ENCODE measurements at regions not wholly inside any gene's neighbourhood (a gene's known extent, or its start where the extent isn't known, plus 50 kb on each side); places are given as distances from the start of the nearest gene placed in this dataset.

DNA sequence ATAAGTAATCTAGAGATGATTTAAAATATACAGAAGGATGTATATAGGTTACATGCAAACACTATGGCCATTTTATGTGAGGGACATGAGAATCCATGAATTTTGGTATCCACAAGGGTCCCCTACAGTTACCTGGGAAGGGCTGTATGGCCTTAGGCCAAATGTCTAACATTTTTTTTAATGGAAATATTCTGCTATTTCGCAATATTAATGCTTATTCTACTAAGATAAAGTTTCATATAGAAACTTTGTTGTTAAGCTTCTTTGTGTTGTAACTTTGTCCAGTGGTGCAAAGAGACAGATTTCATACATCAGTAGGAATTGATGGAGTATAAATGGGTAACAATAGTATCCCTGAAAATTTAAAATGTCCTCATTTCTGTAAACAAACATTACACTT is 233.4 kb upstream of the THBS1 start:
- no peaks in the 10 kb centered on the region for H3K27me3 ChIP-seq (replicated peaks in 1 of 4; ENCODE audit: control insufficient read depth in 3 of 4, extremely low read depth in 1 of 4, insufficient read depth in 3 of 4, low read length in 3 of 4)
- no peak overlapping the region for H3K27ac ChIP-seq (ENCODE audit: low read depth, low read length)
- H3K36me3 ChIP-seq (ENCODE audit: control insufficient read depth in 2 of 4, insufficient read depth in 4 of 4, low read length in 3 of 4) = no peaks in the 10 kb centered on the region; a peak in 1 of 8 replicates
- 96% methylated on average over 1 of the region's 1 CpG; no CpG with 5 or more reads in 1 of the 2 experiments for WGBS, 2 experiments (ENCODE audit: extremely low coverage in 1 of 2, insufficient coverage in 1 of 2, insufficient read length in 1 of 2, insufficient replicate concordance in 2 of 2, low coverage in 1 of 2, low lambda C conversion rate in 2 of 2, missing lambda C conversion rate in 1 of 2)
- TF ChIP-seq CREB1 (IDR thresholded peaks at IDR 0.05) (no peak), CEBPB (IDR thresholded peaks at IDR 0.05; ENCODE audit: low read depth, low read length) (peak; percentile 74), ZNF274 (IDR thresholded peaks at IDR 0.05; ENCODE audit: borderline replicate concordance, extremely low read depth, low read length) (no peak), SUZ12 (IDR thresholded peaks at IDR 0.05; ENCODE audit: low read length) (no peak)
- CTCF ChIA-PET (ENCODE audit: partially characterized antibody) = interaction anchor here (0.7 to 1.5 kb wide), 2 partner anchors 17 to 22 kb away, joined by 3 to 4 read pairs; no protein-coding TSS in a partner anchor
- H2BK5ac ChIP-seq (ENCODE audit: low read depth, low read length) = no peak overlapping the region
- H4K91ac ChIP-seq (replicated peaks; ENCODE audit: insufficient read length, low read length) = no peak overlapping the region
- no peaks in the 10 kb centered on the region for H3K79me1 ChIP-seq (ENCODE audit: low read depth, low read length)
- no peaks in the 10 kb centered on the region for H4K20me1 ChIP-seq (replicated peaks in 1 of 2; ENCODE audit: control insufficient read depth in 1 of 2, insufficient read depth in 2 of 2, low read length in 2 of 2)
- POLR2A ChIA-PET (ENCODE audit: partially characterized antibody) = no interaction called here
- H3K9me3 ChIP-seq (ENCODE audit: insufficient read depth in 2 of 2, low read depth in 1 of 2, low read length in 1 of 2) = peaks cover 4 to 11% of the 10 kb centered on the region in 2 experiments; a peak in 2 of 4 replicates
- no peak overlapping the region for H3K4me3 ChIP-seq (ENCODE audit: extremely low read depth in 1 of 4, insufficient read depth in 2 of 4, low read depth in 3 of 4, low read length in 4 of 4)
- H3K9ac ChIP-seq (replicated peaks in 1 of 4; ENCODE audit: extremely low read depth in 1 of 4, low read depth in 3 of 4, low read length in 3 of 4) = no peak overlapping the region
- H2BK12ac ChIP-seq (ENCODE audit: low read depth, low read length) = no peak overlapping the region
- H3K56ac ChIP-seq (replicated peaks; ENCODE audit: insufficient read length, low read depth, low read length) = no peak overlapping the region
- no peak overlapping the region for H3K4ac ChIP-seq (replicated peaks; ENCODE audit: insufficient read length, low read depth, low read length)
- no peak overlapping the region for H2BK120ac ChIP-seq (replicated peaks; ENCODE audit: low read depth, low read length)
- no peak overlapping the region for H3K18ac ChIP-seq (ENCODE audit: extremely low read depth, low read length)
- no peak overlapping the region for H2BK15ac ChIP-seq (ENCODE audit: low read length)
- no peak for DNase-seq (ENCODE audit: low read depth in 1 of 2, low spot score in 2 of 2)
- H4K8ac ChIP-seq (ENCODE audit: extremely low read depth, insufficient read depth, low read length) = no peak overlapping the region
- H3K23ac ChIP-seq (ENCODE audit: insufficient read length) = no peak overlapping the region
- no peaks in the 10 kb centered on the region for H3K23me2 ChIP-seq (ENCODE audit: low read depth, low read length)
- no peak for FAIRE-seq
- peaks cover 0 to 2% (median 0%) of the 10 kb centered on the region in 4 experiments; a peak in 1 of 7 replicates for H3K4me1 ChIP-seq (replicated peaks in 1 of 4; ENCODE audit: control insufficient read depth in 3 of 4, insufficient read depth in 4 of 4, low read length in 3 of 4)
- H3K14ac ChIP-seq (ENCODE audit: insufficient read length) = no peak overlapping the region
- H3K4me2 ChIP-seq (ENCODE audit: insufficient read depth in 1 of 2, low read depth in 2 of 2, low read length in 2 of 2) = no peak overlapping the region
- no peaks in the 10 kb centered on the region for H3K79me2 ChIP-seq (ENCODE audit: control insufficient read depth in 1 of 2, insufficient read depth in 2 of 2, low read length in 2 of 2)
- no peak overlapping the region for H2AK5ac ChIP-seq (ENCODE audit: low read depth, low read length)
- H4K5ac ChIP-seq (ENCODE audit: insufficient read length, low read depth, low read length) = no peak overlapping the region
- H2BK20ac ChIP-seq (ENCODE audit: low read length) = no peak overlapping the region
- H2AFZ ChIP-seq (ENCODE audit: low read length) = no peak overlapping the region
